ENCODE measurements at regions not wholly inside any gene's neighbourhood (a gene's known extent, or its start where the extent isn't known, plus 50 kb on each side); places are given as distances from the start of the nearest gene placed in this dataset.
A peak's percentile ranks its signal among the peaks of the same experiment; 100 is the strongest.

DNA sequence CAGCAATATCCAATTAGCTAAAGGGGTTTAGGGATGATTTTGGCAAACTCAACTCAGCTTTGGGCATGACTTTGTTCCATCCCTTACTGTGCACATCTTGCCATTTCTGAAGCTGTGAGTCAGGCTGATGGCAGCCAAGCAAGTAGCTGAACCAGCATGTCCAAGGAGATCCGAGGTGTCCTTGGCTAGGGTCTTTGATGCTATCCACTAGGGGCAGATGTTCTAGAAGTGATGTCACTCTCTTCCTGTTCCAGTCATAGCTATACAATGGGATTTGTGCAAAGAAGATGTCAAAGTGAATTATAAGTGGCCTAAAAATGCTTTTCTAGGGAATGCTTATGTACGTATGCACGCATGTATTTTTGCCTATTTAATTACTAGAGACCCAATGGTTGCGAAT lies 160.8 kb upstream of the PAPPA start:
- ATAC-seq (ENCODE audit: low read depth in 2 of 2) = no peak
- peaks cover 0 to 6% (median 2%) of the 10 kb centered on the region in 7 donors for H3K9me3 Mint-ChIP-seq
- no peaks in the 10 kb centered on the region for H3K27me3 Mint-ChIP-seq
- H3K4me3 Mint-ChIP-seq = no peak overlapping the region
- H3K4me1 Mint-ChIP-seq = no peaks in the 10 kb centered on the region
- no peaks in the 10 kb centered on the region for H3K36me3 Mint-ChIP-seq
- peak overlapping the region in 1 of 6 donors; percentile 39 for H3K27ac Mint-ChIP-seq
- no peak for DNase-seq

DNA sequence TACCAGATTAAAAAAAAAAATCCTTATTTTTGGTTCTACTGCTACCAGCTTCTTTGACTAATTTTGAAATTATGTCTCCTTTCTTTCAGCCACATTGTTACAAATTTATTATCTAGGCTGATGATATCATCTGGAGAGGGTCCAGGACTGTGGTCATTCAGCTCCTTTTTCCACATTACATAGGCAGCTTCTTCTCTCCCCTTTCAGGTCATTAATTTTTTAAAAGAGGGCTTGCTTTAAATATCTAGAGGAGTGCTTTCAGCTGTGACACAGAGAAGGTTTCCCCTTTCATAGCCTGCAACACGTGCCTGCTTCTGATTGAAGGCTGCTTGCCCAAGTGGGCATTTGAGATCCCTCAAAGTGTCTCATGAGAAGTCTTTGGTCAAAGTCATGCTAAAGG lies 155.7 kb upstream of the PAPPA start:
- ATAC-seq (ENCODE audit: low read depth in 2 of 2) (no peak), DNase-seq (no peak)
- Mint-ChIP-seq H3K4me3 (no peak overlapping the region), H3K27me3 (no peaks in the 10 kb centered on the region), H3K4me1 (no peaks in the 10 kb centered on the region), H3K9me3 (peaks cover 0 to 4% (median 0%) of the 10 kb centered on the region in 7 donors), H3K27ac (no peak overlapping the region), H3K36me3 (no peaks in the 10 kb centered on the region)

DNA sequence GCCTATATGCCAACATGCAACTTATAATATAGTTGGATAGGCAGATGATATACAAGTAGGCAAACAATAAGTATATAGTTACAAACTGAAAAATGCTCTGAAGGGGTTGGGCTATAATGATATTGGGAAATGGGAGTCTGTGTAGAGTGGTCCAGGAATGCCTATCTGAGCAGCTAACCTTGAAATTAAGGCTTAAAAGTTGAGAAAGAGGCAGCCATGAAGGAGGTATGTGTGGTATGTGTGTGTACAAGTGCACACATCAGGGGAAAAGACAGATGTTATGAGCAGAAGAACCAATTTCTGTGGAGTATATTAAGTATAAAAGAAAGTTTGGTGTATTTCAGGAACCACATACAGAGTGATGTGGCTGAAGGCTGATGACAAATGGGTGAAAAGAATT lies 154.9 kb upstream of the PAPPA start:
- Mint-ChIP-seq H3K27me3 (no peaks in the 10 kb centered on the region), H3K27ac (no peak overlapping the region), H3K4me3 (no peak overlapping the region), H3K9me3 (peaks cover 0 to 5% (median 2%) of the 10 kb centered on the region in 7 donors), H3K4me1 (no peaks in the 10 kb centered on the region), H3K36me3 (no peaks in the 10 kb centered on the region)
- ATAC-seq (ENCODE audit: low read depth in 2 of 2) (no peak), DNase-seq (no peak)

DNA sequence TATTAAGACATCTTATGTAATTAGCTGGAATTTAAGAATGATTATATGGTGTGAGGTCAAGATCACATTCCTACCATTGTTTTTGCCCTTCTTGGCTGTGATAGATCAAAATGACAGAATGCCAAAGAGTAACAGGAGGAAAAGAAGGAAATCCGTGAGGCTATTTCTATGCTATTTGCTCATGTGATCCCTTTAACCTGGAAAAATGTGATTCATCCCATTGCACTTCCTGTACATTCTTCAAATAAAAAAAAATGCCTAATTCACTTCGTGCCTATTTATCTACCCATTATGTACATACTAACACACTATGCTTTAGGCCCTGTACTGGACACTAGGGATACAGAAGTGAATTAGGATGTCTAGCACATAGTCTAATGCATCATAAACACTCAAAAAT lies 154.1 kb upstream of the PAPPA start:
- Mint-ChIP-seq H3K4me3 (no peak overlapping the region), H3K36me3 (no peaks in the 10 kb centered on the region), H3K27me3 (no peaks in the 10 kb centered on the region), H3K9me3 (peaks cover 0 to 5% (median 3%) of the 10 kb centered on the region in 7 donors), H3K27ac (no peak overlapping the region), H3K4me1 (no peaks in the 10 kb centered on the region)
- no peak for DNase-seq
- no peak for ATAC-seq (ENCODE audit: low read depth in 2 of 2)

DNA sequence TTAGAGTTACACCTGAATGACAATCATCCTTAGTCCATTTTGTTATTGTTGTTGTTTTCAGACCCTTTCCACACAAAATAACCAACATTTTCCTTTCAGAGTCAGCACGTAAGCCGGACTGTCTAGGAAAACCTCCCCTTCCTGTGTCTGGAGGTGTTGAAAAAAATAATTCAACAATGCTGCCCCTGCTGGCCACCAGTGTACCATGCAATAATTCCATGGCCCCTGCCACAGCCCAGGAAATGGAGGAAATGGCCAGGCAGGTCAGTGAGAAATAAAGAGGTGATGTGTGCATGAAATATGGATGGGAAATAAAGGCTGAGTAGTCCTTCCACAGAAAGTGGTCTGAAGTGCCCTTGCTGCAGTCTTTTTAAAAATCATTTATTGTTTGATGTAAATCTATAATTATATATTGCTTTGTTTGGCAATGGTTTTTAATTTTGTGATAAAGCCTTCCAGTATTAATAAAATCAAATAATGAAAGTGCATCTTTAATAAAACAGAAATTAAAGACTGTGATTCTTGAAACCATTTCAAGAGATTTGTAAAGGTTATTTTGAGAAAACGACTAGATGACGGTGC lies 152.8 kb upstream of the PAPPA start:
- ATAC-seq (ENCODE audit: low read depth in 2 of 2) = no peak
- peaks cover 0 to 5% (median 3%) of the 10 kb centered on the region in 7 donors for H3K9me3 Mint-ChIP-seq
- no peaks in the 10 kb centered on the region for H3K27me3 Mint-ChIP-seq

DNA sequence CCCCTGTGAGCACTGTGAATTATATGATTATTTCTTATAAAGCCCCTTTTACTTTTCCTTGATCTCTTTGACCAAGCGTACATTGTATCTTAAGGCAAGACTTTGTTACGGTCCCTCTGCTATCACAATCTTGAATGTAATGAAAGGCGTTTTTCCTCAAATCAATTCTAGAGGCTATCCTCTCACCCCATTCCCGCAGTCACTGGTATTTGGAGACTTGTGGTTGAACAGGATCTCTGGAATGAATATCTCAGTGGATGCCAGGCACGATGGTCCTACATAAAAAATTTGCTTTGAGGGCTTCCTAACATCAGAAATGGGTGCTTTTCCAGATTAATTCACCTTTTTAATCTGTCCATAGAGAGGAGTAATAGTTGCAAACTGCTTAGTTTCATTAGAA lies 151.4 kb upstream of the PAPPA start:
- Mint-ChIP-seq H3K4me3 (no peak overlapping the region), H3K27ac (no peak overlapping the region), H3K9me3 (peaks cover 0 to 4% (median 2%) of the 10 kb centered on the region in 7 donors), H3K27me3 (no peaks in the 10 kb centered on the region), H3K4me1 (no peaks in the 10 kb centered on the region), H3K36me3 (no peaks in the 10 kb centered on the region)
- DNase-seq (no peak), ATAC-seq (ENCODE audit: low read depth in 2 of 2) (no peak)

More for the DNA sequence above, 152.8 kb upstream of the PAPPA start:
- Mint-ChIP-seq H3K36me3 (no peaks in the 10 kb centered on the region), H3K27ac (no peak overlapping the region), H3K4me3 (peak overlapping the region in 1 of 8 donors; percentile 26), H3K4me1 (no peaks in the 10 kb centered on the region)
- no peak for DNase-seq

DNA sequence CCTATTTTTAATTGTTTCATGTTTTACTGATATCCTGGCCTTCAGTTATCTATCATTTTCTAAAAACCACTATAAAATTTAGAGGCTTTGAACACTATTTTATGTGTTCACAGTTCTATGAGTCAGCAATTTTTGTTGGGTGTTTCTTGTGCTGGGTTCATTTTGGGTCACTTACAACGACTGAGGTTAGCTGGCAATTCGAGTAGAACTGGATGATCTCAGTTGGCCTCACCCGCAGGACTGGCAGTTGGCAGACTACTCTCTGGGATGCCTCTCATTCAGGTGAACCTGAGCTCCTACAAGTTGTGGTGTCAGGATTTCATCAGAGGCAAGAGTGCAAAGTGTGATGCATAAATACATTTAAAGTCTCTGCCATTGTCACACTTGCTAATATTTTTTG lies 151.0 kb upstream of the PAPPA start:
- Mint-ChIP-seq H3K27me3 (no peaks in the 10 kb centered on the region), H3K4me3 (no peak overlapping the region), H3K4me1 (no peaks in the 10 kb centered on the region), H3K36me3 (no peaks in the 10 kb centered on the region), H3K9me3 (peaks cover 0 to 4% (median 2%) of the 10 kb centered on the region in 7 donors), H3K27ac (no peak overlapping the region)
- no peak for ATAC-seq (ENCODE audit: low read depth in 2 of 2)
- DNase-seq = no peak

DNA sequence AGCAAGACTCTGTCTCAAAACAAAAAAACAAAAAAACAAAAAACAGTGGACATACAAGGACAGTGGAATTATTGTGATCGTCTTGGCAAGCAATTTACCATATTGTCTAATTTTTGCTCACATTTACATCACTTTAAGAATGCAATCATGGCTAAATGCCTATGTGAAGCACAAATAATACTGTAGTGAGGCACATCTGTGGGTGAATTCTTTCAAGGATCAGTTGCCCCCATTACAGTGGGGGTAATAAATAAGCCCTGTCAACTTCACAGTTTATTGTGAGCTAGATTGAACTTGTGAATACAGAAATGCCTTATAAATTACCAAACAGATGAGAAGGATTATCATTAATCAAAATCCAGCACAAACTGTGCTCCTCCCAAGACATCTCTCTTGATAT lies 150.2 kb upstream of the PAPPA start:
- Mint-ChIP-seq H3K36me3 (no peaks in the 10 kb centered on the region), H3K4me1 (no peaks in the 10 kb centered on the region), H3K4me3 (no peak overlapping the region), H3K9me3 (peaks cover 0 to 5% (median 2%) of the 10 kb centered on the region in 7 donors), H3K27ac (no peak overlapping the region), H3K27me3 (no peaks in the 10 kb centered on the region)
- no peak for ATAC-seq (ENCODE audit: low read depth in 2 of 2)
- DNase-seq = no peak

DNA sequence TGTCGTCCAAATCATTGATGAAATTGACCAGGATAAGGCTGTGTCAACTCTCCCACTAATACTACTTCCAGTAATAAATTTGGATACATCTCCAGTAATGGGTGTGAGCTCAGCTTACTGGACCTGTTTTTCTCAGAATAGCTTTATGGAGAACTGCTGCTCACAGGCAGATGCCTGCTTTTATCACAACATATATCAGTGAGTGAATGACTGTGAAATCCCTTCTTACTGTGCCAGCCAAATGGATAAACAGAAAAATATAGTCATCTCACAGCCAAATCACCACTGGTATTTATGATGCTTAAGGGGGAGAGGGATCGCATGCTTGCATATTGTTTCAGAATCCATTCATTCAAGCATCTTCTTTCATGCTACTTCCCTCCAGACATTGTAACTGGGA lies 148.4 kb upstream of the PAPPA start:
- Mint-ChIP-seq H3K27me3 (no peaks in the 10 kb centered on the region), H3K36me3 (no peaks in the 10 kb centered on the region), H3K27ac (no peak overlapping the region), H3K9me3 (peaks cover 0 to 6% (median 4%) of the 10 kb centered on the region in 7 donors), H3K4me3 (no peak overlapping the region), H3K4me1 (no peaks in the 10 kb centered on the region)
- no peak for ATAC-seq (ENCODE audit: low read depth in 2 of 2)
- no peak for DNase-seq

DNA sequence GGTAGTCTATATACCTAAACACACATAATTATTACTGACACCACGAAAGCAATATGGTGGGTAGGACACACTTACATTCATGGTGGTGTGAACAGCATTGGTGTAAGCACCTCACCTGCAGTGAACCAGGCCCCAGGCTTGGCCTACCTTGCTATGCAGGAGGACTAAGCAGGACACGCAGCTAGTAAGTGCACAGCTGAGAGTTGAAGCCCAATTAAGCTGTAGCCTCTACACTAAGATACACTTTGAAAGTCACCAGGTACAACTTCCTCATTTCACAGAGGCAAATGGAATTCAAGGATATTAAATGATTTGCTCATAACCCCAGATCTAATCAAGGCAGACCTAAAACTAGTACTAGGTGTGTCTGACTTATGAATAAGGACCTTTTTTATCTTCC lies 145.8 kb upstream of the PAPPA start:
- Mint-ChIP-seq H3K36me3 (no peaks in the 10 kb centered on the region), H3K27ac (no peak overlapping the region), H3K27me3 (no peaks in the 10 kb centered on the region), H3K4me3 (no peak overlapping the region), H3K9me3 (peaks cover 0 to 6% (median 4%) of the 10 kb centered on the region in 7 donors), H3K4me1 (no peaks in the 10 kb centered on the region)
- DNase-seq = no peak
- ATAC-seq (ENCODE audit: low read depth in 2 of 2) = no peak

DNA sequence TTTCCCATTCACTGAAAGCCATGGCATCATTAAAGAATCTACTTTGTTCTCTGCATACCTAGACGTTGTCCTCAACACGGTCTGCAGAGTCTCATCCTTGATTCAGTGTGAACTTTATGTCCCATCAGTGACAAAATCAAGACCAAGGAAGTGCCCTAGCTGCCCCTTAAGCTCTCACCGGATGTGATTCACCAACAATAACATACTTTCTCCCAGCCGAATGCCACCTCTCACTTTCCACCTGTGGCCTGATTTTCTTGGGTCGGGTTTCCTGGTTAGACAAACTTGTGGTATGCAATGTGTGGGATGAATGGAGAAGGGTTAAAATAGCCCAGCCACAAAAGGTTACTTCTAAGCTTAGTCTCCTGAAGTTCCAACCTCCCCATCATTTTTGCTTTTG lies 145.3 kb upstream of the PAPPA start:
- ATAC-seq (ENCODE audit: low read depth in 2 of 2) (no peak), DNase-seq (no peak)
- no peaks in the 10 kb centered on the region for H3K36me3 Mint-ChIP-seq
- H3K9me3 Mint-ChIP-seq = peaks cover 0 to 6% (median 4%) of the 10 kb centered on the region in 7 donors
- H3K4me3 Mint-ChIP-seq = no peak overlapping the region
- H3K4me1 Mint-ChIP-seq = no peaks in the 10 kb centered on the region
- no peak overlapping the region for H3K27ac Mint-ChIP-seq
- H3K27me3 Mint-ChIP-seq = no peaks in the 10 kb centered on the region

DNA sequence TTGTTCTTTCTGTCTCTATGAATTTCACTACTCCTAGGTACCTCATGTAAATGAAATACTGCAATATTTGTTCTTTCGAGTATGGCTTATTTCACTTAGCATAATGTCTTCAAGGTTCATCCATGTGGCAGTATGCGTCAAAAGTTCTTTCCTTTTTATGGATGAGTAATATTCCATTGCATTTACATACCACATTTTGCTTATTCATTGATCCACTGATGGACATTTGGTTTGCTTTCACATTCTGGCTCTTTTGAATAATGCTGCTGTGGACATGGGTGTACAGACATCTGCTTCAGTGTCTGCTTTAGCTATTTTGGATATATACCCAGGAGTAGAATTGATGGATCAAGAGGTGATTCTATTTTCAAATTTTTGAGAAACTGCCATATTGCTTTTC lies 144.2 kb upstream of the PAPPA start:
- H3K4me3 Mint-ChIP-seq = no peak overlapping the region
- no peaks in the 10 kb centered on the region for H3K27me3 Mint-ChIP-seq
- no peaks in the 10 kb centered on the region for H3K4me1 Mint-ChIP-seq
- H3K27ac Mint-ChIP-seq = no peak overlapping the region
- peaks cover 0 to 6% (median 3%) of the 10 kb centered on the region in 7 donors for H3K9me3 Mint-ChIP-seq
- DNase-seq (no peak), ATAC-seq (ENCODE audit: low read depth in 2 of 2) (no peak)
- no peaks in the 10 kb centered on the region for H3K36me3 Mint-ChIP-seq

DNA sequence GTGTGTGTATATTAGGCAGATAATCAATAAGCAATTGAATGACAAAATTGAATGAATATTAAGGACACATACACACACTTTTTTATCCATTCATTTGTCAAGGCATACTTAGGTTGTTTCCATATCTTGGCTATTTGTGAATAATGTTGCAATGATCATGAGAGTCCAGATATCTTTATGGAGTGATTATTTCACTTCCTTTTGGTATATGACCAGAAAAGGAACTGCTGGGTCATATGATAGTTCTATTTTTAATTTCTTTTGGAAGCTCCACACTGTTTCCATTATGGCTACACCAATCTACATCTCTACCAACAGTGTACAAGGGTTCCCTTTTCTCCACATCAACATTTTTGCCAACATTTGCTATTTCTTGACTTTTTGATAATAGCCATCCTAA lies 137.7 kb upstream of the PAPPA start:
- no peak overlapping the region for H3K27ac Mint-ChIP-seq
- H3K4me1 Mint-ChIP-seq = no peaks in the 10 kb centered on the region
- H3K27me3 Mint-ChIP-seq = no peaks in the 10 kb centered on the region
- H3K36me3 Mint-ChIP-seq = no peaks in the 10 kb centered on the region
- no peak for DNase-seq
- peaks cover 0 to 13% (median 2%) of the 10 kb centered on the region in 7 donors for H3K9me3 Mint-ChIP-seq
- H3K4me3 Mint-ChIP-seq = peak overlapping the region in 1 of 8 donors; percentile 7
- ATAC-seq (ENCODE audit: low read depth in 2 of 2) = no peak

DNA sequence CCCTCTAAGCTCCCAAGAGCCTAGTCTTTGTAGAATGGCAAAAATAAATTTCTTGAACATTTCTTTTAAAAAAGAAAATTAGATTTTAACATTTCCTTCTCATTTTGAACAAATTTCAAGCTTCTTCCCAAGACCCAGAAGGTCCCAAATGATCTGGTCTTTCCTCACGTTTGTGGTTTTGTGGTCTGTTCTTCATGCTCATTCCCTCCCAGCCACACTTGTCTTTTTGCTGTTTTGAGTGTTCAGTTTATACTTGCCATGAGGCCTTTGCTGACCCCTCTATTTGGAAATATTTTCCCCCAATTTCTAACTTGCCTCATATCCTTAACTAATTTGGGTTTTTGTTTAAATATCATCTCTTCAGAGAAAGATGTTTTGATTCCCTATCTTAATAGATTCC lies 133.4 kb upstream of the PAPPA start:
- H3K4me3 Mint-ChIP-seq = no peak overlapping the region
- H3K36me3 Mint-ChIP-seq = no peaks in the 10 kb centered on the region
- no peak overlapping the region for H3K27ac Mint-ChIP-seq
- peaks cover 0 to 8% (median 5%) of the 10 kb centered on the region in 7 donors for H3K9me3 Mint-ChIP-seq
- H3K27me3 Mint-ChIP-seq = no peaks in the 10 kb centered on the region
- no peaks in the 10 kb centered on the region for H3K4me1 Mint-ChIP-seq
- DNase-seq = no peak
- ATAC-seq (ENCODE audit: low read depth in 2 of 2) = no peak

DNA sequence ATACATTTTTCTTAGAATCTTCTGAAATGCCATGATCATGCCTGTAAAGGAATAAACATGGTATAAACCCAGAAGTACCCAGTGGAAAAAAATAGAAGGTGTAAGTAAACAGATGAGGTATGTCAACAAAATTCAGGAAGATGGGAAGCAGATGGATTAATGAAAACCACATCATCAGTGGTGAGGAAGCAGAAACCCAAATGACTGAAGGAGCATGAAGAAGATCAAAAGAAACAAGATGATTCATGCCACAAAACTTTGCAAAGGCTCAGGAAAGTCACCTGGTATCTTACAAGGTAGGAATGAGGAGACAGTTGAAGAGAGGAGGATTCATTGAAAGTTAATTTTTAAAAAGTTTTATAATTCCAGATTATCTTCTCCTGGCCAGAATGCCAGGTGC lies 132.8 kb upstream of the PAPPA start:
- DNase-seq (no peak), ATAC-seq (ENCODE audit: low read depth in 2 of 2) (no peak)
- Mint-ChIP-seq H3K9me3 (peaks cover 0 to 9% (median 5%) of the 10 kb centered on the region in 7 donors), H3K4me1 (no peaks in the 10 kb centered on the region), H3K4me3 (no peak overlapping the region), H3K27me3 (no peaks in the 10 kb centered on the region), H3K36me3 (no peaks in the 10 kb centered on the region), H3K27ac (no peak overlapping the region)

All from naive B cell (primary cell).